Activated CD8-positive, alpha-beta memory T cell treated with anti-CD3 and anti-CD28 coated beads, Interleukin-2, amount 10 ng/mL, durations not matched to agents 7 days and 5 days (primary cell): ENCODE measurements at regions not wholly inside any gene's neighbourhood (a gene's known extent, or its start where the extent isn't known, plus 50 kb on each side); places are given as distances from the start of the nearest gene placed in this dataset.
"Not testable (repeated sequence)": the region's sequence is repeated elsewhere in the genome, so short reads cannot be mapped to it uniquely, and the experiment has no call there.

Experiments
- ATAC-seq: fragments of 150-1000 bp; cut with Tn5 transposase; one replicate; pipeline ENCODE4 v1.10.0; 2021; ENCODE audit warnings: moderate library complexity
- CTCF ChIA-PET: fragments of 350-600 bp; sonication (Branson Sonifier 250); formaldehyde crosslinking; loops from one replicate; lab custom pipeline; 2021; ENCODE audit warnings: antibody characterized with exemption; lab: Charles Lee
- DNase-seq: peaks from one replicate; pipeline ENCODE4 v3.0.0-alpha.2; 2020
- H3K27ac Mint-ChIP-seq: one replicate; pipeline ENCODE4 v1.8.0; 2021; ENCODE audit warnings: mild to moderate bottlenecking, mixed read lengths
- H3K27me3 Mint-ChIP-seq: one replicate; pipeline ENCODE4 v1.8.0; 2021; ENCODE audit warnings: mixed read lengths
- H3K36me3 Mint-ChIP-seq: one replicate; pipeline ENCODE4 v1.8.0; 2021; ENCODE audit warnings: mild to moderate bottlenecking, mixed read lengths
- H3K4me1 Mint-ChIP-seq: one replicate; pipeline ENCODE4 v1.8.0; 2021; ENCODE audit warnings: mixed read lengths
- H3K4me3 Mint-ChIP-seq: one replicate; pipeline ENCODE4 v1.8.0; 2021; ENCODE audit warnings: mild to moderate bottlenecking, moderate library complexity, mixed read lengths
- H3K9me3 Mint-ChIP-seq: one replicate; pipeline ENCODE4 v1.8.0; 2022; ENCODE audit warnings: low read depth, mixed read lengths

DNA sequence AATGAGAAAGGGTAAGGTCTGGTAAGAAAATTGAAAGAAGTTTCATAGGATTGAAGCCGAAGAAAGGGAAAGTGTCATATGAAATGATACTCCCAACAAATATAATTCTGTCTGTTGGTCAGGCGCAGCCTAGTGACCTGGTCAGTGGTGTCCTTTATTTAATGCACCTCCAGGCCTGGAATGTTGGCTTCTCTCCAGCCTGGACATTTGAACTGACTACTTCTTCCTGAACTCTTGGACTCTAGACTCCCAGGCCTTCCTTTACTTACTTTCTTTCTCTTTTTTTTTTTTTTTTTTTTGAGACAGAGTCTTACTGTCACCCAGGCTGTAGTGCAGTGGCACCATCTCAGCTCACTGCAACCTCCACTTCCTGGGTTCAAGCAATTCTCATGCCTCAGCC lies 1381.5 kb upstream of the WWC1 start:
- no peak for DNase-seq
- CTCF ChIA-PET = no interaction called here
- H3K9me3 Mint-ChIP-seq = no peaks in the 10 kb centered on the region
- H3K4me1 Mint-ChIP-seq = no peaks in the 10 kb centered on the region
- no peaks in the 10 kb centered on the region for H3K36me3 Mint-ChIP-seq
- H3K4me3 Mint-ChIP-seq = no peak overlapping the region
- ATAC-seq = no peak
- no peak overlapping the region for H3K27ac Mint-ChIP-seq
- no peaks in the 10 kb centered on the region for H3K27me3 Mint-ChIP-seq

GRCh38 chr5:166910995-166911394 lies 1380.5 kb upstream of the WWC1 start:
- Mint-ChIP-seq H3K27ac (no peak overlapping the region), H3K27me3 (no peaks in the 10 kb centered on the region), H3K9me3 (no peaks in the 10 kb centered on the region), H3K36me3 (no peaks in the 10 kb centered on the region), H3K4me3 (no peak overlapping the region), H3K4me1 (no peaks in the 10 kb centered on the region)
- ATAC-seq (no peak), DNase-seq (no peak)
- CTCF ChIA-PET = no interaction called here

- peaks cover 5% of the 10 kb centered on the region for H3K9me3 Mint-ChIP-seq
- no peaks in the 10 kb centered on the region for H3K4me1 Mint-ChIP-seq
- ATAC-seq (no peak), DNase-seq (no peak)
- H3K27me3 Mint-ChIP-seq = no peaks in the 10 kb centered on the region
- CTCF ChIA-PET = no interaction called here
- H3K36me3 Mint-ChIP-seq = no peaks in the 10 kb centered on the region
- no peak overlapping the region for H3K4me3 Mint-ChIP-seq
- no peak overlapping the region for H3K27ac Mint-ChIP-seq
Measured at GRCh38 chr5:166916021-166916420, 1375.4 kb upstream of the WWC1 start.

GRCh38 chr5:166926138-166926537 lies 1365.3 kb upstream of the WWC1 start:
- Mint-ChIP-seq H3K9me3 (peaks cover 14% of the 10 kb centered on the region), H3K27me3 (no peaks in the 10 kb centered on the region), H3K36me3 (no peaks in the 10 kb centered on the region), H3K27ac (no peak overlapping the region), H3K4me1 (no peaks in the 10 kb centered on the region), H3K4me3 (no peak overlapping the region)
- ATAC-seq = no peak
- DNase-seq = no peak
- CTCF ChIA-PET = no interaction called here

DNA sequence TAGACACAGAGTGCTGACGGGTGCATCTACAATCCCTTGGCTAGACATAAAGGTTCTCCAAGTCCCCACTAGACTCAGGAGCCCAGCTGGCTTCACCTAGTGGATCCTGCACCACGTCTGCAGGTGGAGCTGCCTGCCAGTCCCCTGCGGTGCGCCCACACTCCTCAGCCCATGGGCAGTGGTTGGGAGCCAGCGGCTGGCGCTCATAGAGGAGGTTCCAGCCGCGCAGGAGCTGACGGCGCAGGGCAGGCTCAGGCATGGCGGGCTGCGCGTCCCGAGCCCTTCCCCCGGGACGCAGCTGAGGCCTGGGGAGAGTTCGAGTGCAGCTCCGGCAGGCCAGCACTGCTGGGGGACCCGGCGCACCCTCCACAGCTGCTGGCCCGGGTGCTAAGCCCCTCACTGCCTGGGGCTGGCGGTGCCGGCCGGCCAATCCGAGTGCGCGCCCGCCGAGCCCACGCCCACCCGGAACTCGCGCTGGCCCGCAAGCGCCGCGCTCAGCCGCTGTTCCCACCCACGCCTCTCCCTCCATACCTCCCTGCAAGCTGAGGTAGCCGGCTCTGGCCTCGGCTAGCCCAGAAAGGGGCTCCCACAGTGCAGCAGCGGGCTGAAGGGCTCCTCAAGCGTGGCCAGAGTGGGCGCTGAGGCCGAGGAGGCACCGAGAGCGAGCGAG lies 1364.5 kb upstream of the WWC1 start:
- H3K27me3 Mint-ChIP-seq, H3K4me1 Mint-ChIP-seq, CTCF ChIA-PET, DNase-seq, H3K4me3 Mint-ChIP-seq, ATAC-seq, H3K36me3 Mint-ChIP-seq, H3K27ac Mint-ChIP-seq: not testable (repeated sequence)
- H3K9me3 Mint-ChIP-seq = peaks cover 14% of the 10 kb centered on the region

- H3K9me3 Mint-ChIP-seq = peaks cover 9% of the 10 kb centered on the region
- H3K27ac Mint-ChIP-seq = no peak overlapping the region
- no peak for ATAC-seq
- H3K4me1 Mint-ChIP-seq = no peaks in the 10 kb centered on the region
- no peaks in the 10 kb centered on the region for H3K36me3 Mint-ChIP-seq
- H3K27me3 Mint-ChIP-seq = no peaks in the 10 kb centered on the region
- DNase-seq = no peak
- H3K4me3 Mint-ChIP-seq = no peak overlapping the region
- CTCF ChIA-PET = no interaction called here
Measured at GRCh38 chr5:166936351-166936750, 1355.1 kb upstream of the WWC1 start.

GRCh38 chr5:166938071-166938470 lies 1353.4 kb upstream of the WWC1 start:
- no peak overlapping the region for H3K27ac Mint-ChIP-seq
- DNase-seq (no peak), ATAC-seq (no peak)
- no peak overlapping the region for H3K4me3 Mint-ChIP-seq
- H3K4me1 Mint-ChIP-seq = no peaks in the 10 kb centered on the region
- no peaks in the 10 kb centered on the region for H3K36me3 Mint-ChIP-seq
- CTCF ChIA-PET = no interaction called here
- peaks cover 11% of the 10 kb centered on the region for H3K9me3 Mint-ChIP-seq
- no peaks in the 10 kb centered on the region for H3K27me3 Mint-ChIP-seq

DNA sequence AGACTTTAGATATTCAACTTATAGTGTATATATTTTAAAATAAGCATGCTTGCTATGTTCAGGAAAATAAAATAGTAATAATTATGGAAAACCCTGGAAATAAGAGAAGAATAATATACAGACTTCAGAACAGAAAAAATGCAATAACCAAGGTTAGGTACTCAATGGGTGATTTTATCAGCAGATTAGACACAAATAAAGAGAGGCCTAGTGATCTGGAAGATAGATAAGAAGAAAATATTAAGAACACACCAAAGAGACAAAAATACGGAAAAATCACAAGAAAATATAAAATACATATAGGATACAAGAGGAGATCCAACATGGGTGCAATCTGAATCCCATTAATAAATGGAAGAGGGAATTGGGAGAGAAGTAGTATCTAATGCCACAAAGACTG lies 1348.5 kb upstream of the WWC1 start:
- Mint-ChIP-seq H3K4me3 (no peak overlapping the region), H3K36me3 (no peaks in the 10 kb centered on the region), H3K9me3 (peaks cover 13% of the 10 kb centered on the region), H3K27me3 (no peaks in the 10 kb centered on the region), H3K4me1 (no peaks in the 10 kb centered on the region), H3K27ac (no peak overlapping the region)
- DNase-seq = no peak
- ATAC-seq = no peak
- CTCF ChIA-PET = no interaction called here

DNA sequence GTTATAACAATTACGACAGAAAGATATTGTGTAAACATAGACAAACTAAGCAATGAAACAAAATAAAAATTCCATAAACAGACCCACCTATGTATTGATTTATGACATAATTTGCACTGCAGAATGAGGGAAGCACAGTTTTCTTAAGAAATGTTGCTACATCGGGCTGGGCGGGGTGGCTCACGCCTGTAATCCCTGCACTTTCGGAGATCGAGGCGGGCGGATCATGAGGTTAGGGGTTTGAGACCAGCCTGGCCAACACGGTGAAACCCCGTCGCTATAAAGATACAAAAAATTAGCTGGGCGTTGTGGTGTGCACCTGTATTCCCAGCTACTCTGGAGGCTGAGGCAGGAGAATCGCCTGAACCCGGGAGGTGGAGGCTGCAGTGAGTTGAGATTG lies 1344.4 kb upstream of the WWC1 start:
- DNase-seq = no peak
- Mint-ChIP-seq H3K9me3 (peaks cover 7% of the 10 kb centered on the region), H3K36me3 (no peaks in the 10 kb centered on the region), H3K27me3 (no peaks in the 10 kb centered on the region), H3K27ac (no peak overlapping the region), H3K4me3 (no peak overlapping the region), H3K4me1 (no peaks in the 10 kb centered on the region)
- no peak for ATAC-seq
- CTCF ChIA-PET = no interaction called here

GRCh38 chr5:166948679-166949078 lies 1342.8 kb upstream of the WWC1 start:
- DNase-seq = no peak
- no peak overlapping the region for H3K4me3 Mint-ChIP-seq
- H3K27me3 Mint-ChIP-seq = no peaks in the 10 kb centered on the region
- H3K36me3 Mint-ChIP-seq = no peaks in the 10 kb centered on the region
- CTCF ChIA-PET = no interaction called here
- no peaks in the 10 kb centered on the region for H3K4me1 Mint-ChIP-seq
- no peak for ATAC-seq
- peaks cover 2% of the 10 kb centered on the region for H3K9me3 Mint-ChIP-seq
- H3K27ac Mint-ChIP-seq = no peak overlapping the region

DNA sequence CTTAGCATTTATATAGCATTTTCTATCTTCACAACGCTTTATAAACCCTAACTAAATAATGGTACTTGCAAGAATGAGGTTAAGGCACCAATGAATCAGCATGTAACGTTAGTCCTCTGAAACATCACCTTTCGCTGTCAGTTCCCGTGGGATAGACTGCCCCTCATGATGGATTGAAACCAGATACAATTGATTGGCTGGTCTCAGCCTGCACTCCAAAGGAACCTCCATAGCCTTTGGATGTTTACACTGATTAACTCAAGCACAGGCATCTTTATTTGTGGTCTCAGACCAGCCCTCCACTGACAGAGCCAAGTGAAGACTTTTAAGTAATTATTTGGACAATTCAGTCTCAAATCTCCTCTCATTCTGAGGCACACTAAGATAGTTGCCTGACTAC lies 1339.4 kb upstream of the WWC1 start:
- DNase-seq (no peak), ATAC-seq (no peak)
- Mint-ChIP-seq H3K27me3 (no peaks in the 10 kb centered on the region), H3K4me3 (no peak overlapping the region), H3K27ac (no peak overlapping the region), H3K9me3 (no peaks in the 10 kb centered on the region), H3K4me1 (no peaks in the 10 kb centered on the region), H3K36me3 (no peaks in the 10 kb centered on the region)
- CTCF ChIA-PET = no interaction called here

DNA sequence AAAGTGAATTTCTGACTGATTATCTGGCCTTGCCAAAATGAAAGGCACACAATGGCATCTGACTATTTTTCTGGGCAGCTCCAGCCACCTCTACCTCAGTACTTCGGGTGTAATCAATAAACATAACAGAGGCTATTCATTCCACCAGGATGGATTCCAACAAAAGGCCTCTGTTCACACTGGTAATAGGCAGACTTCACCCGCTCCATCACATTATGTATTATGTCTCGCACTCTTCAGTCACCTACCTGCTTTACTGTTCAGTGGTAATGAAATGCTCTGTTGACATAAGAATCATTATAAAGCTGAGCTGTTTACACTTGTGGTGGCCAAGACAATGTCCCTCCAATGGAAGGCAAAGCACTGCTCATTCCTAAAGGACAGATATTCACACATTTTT lies 1333.7 kb upstream of the WWC1 start:
- no peak for ATAC-seq

DNA sequence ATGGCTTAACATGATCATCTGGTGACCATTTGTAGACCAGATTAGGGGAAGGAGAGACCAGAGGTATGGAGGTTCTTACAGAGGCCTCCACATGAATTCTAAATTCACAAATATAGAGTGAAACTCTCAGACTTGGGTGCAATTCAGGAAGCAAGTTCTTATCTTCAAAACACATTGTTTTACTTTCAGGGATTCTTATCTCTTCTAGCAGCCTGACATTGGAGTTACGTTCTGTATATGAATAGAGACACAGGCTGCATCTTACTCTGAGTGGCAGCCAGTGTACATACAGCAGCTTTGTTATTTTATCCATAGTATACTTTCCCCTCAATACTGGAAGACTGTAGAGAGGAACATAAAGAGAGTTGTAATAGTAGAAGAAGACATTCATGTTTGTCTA lies 1331.7 kb upstream of the WWC1 start:
- DNase-seq (no peak), ATAC-seq (no peak)
- CTCF ChIA-PET = no interaction called here
- Mint-ChIP-seq H3K27ac (no peak overlapping the region), H3K36me3 (no peaks in the 10 kb centered on the region), H3K9me3 (peaks cover 5% of the 10 kb centered on the region), H3K4me1 (no peaks in the 10 kb centered on the region), H3K27me3 (no peaks in the 10 kb centered on the region), H3K4me3 (no peak overlapping the region)

More for the DNA sequence above, 1333.7 kb upstream of the WWC1 start:
- Mint-ChIP-seq H3K4me1 (no peaks in the 10 kb centered on the region), H3K9me3 (peaks cover 3% of the 10 kb centered on the region), H3K4me3 (no peak overlapping the region), H3K27me3 (no peaks in the 10 kb centered on the region), H3K27ac (no peak overlapping the region), H3K36me3 (no peaks in the 10 kb centered on the region)
- no peak for DNase-seq
- CTCF ChIA-PET = no interaction called here

DNA sequence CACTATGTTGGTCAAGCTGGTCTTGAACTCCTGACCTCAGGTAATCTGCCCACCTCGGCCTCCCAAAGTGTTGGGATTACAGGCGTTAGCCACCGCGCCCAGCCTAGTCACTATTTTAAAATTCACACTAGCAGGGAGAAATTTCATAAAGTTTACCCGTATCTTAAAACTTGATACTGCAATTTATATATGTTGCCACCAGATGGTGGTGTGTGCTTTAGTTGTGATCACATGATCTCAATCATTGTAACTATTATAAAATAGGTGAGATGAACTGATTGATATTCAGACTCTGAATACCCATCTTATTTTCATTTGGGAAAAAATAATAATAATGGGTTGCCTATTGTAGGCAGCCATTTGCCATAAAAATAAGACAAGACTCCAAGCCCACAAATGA lies 1330.4 kb upstream of the WWC1 start:
- Mint-ChIP-seq H3K27ac (no peak overlapping the region), H3K27me3 (no peaks in the 10 kb centered on the region)
- CTCF ChIA-PET = no interaction called here

GRCh38 chr5:166961913-166962312 lies 1329.5 kb upstream of the WWC1 start:
- CTCF ChIA-PET = no interaction called here
- ATAC-seq = no peak
- Mint-ChIP-seq H3K36me3 (no peaks in the 10 kb centered on the region), H3K27me3 (no peaks in the 10 kb centered on the region), H3K4me3 (no peak overlapping the region), H3K9me3 (peaks cover 6% of the 10 kb centered on the region), H3K4me1 (no peaks in the 10 kb centered on the region), H3K27ac (no peak overlapping the region)
- DNase-seq = no peak

More for the DNA sequence above, 1330.4 kb upstream of the WWC1 start:
- Mint-ChIP-seq H3K4me3 (no peak overlapping the region), H3K9me3 (peaks cover 5% of the 10 kb centered on the region), H3K4me1 (no peaks in the 10 kb centered on the region), H3K36me3 (no peaks in the 10 kb centered on the region)
- DNase-seq (no peak), ATAC-seq (no peak)
